ENCODE measurements at regions not wholly inside any gene's neighbourhood (a gene's known extent, or its start where the extent isn't known, plus 50 kb on each side); places are given as distances from the start of the nearest gene placed in this dataset.

DNA sequence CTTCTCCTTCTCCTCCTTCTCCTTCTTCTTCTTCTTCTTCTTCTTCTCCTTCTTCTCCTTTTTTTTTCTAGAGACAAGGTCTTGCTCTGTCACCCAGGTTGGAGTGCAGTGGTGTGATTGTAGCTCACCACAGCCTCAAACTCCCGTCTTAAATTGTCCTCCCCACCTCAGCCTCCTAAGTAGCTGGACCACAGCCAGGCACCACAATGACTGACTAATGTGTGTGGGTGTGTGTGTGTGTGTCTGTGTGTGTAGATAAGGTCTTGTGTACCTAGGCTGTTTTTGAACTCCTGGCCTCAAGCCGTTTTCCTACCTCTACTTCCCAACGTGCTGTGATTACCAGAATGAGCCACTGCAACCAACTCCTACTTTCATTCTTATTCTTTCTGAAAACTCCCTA lies 390.9 kb downstream of the ADAM29 start:
- TF ChIP-seq, protein P1, sequence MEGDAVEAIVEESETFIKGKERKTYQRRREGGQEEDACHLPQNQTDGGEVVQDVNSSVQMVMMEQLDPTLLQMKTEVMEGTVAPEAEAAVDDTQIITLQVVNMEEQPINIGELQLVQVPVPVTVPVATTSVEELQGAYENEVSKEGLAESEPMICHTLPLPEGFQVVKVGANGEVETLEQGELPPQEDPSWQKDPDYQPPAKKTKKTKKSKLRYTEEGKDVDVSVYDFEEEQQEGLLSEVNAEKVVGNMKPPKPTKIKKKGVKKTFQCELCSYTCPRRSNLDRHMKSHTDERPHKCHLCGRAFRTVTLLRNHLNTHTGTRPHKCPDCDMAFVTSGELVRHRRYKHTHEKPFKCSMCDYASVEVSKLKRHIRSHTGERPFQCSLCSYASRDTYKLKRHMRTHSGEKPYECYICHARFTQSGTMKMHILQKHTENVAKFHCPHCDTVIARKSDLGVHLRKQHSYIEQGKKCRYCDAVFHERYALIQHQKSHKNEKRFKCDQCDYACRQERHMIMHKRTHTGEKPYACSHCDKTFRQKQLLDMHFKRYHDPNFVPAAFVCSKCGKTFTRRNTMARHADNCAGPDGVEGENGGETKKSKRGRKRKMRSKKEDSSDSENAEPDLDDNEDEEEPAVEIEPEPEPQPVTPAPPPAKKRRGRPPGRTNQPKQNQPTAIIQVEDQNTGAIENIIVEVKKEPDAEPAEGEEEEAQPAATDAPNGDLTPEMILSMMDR (IDR thresholded peaks at IDR 0.05 in 4 of 5, conservative IDR thresholded peaks at IDR 0.05 in 1 of 5), result no peak
- no peak for TF ChIP-seq POLR2A (IDR thresholded peaks at IDR 0.05)

All from gastrocnemius medialis (tissue), 4 donors.